GM19328 (cell line): ENCODE measurements at regions not wholly inside any gene's neighbourhood (a gene's known extent, or its start where the extent isn't known, plus 50 kb on each side); places are given as distances from the start of the nearest gene placed in this dataset.
"Not testable (repeated sequence)": the region's sequence is repeated elsewhere in the genome, so short reads cannot be mapped to it uniquely, and the experiment has no call there.

Experiments used
- ATAC-seq: cut with Tn5 transposase; IDR thresholded peaks from one replicate; pipeline ENCODE4 v1.9.1; 2021; ENCODE audit warnings: mild to moderate bottlenecking, moderate library complexity; ENCODE audit not compliant: unreplicated experiment

DNA sequence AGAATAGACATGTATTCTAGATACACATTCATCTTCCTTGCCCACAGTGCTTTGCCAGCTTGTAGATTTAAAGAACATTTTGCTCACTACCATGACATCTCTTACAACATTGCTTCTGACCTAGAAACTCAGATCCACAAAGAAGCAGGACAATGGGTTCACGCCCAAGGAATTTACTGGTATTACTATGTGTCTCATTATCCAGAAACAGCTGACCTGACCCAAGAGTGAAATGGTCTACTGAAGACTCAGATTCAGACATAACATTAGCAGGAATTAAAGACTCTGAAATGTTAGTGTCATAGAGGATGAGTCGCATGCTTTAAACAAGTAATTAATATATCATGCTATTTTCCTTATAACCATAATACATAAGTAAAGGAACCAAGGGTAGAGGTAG, 731.4 kb downstream of the GALC start:
- ATAC-seq = no peak

DNA sequence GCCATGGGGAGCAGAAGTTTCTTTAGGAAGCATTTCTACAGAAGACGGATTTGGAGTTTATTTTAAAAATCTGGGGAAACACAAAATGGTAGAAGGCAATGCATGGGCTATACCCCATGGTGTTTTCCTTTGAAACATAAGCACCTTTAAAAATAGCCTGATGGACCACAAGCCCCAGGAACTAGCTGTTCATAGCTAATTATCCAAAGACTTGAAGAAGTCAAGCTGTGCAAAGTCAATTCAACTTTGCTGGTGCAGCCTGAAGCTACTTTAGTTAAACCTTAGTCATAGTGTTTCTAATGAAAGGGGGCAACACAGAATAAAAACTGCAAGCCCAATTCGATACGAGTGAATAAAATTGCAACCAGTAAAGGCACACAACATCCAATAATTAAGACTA, 732.5 kb downstream of the GALC start:
- ATAC-seq = no peak

GRCh38 chr14:87257421-87257820, 735.6 kb downstream of the GALC start:
- no peak for ATAC-seq

DNA sequence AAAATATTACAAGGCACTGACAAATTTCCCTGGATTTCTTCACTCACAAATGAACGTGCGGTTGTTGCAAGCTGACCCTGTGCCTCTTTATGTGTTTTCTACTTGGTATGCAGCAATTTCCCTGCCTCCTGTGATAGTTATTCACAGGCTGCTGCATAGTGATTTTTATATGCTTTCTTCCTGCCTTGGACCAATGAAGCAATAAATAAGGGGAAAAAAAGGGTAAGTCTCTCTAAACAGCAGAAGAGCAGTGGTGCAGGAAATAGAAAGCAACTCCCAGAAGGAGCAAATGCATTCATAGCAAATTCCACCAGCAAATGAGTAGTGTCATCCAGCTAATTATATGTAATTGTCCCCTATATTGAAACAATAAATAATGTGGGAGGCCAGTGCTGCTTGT, 737.9 kb downstream of the GALC start:
- no peak for ATAC-seq

- ATAC-seq = no peak
Observed at GRCh38 chr14:87254331-87254874, 738.6 kb downstream of the GALC start.

DNA sequence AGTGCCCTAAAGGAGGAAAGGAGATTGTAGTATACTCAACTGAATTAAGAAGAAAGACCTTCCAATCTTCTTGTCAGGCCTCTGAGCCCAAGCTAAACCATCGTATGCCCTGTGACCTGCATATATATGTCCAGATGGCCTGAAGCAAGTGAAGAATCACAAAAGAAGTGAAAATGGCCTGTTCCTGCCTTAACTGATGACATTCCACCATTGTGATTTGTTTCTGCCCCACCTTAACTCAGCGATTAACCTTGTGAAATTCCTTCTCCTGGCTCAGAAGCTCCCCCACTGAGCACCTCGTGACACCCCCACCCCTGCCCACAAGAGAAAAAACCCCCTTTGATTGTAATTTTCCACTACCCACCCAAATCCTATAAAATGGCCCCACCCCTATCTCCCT, 739.2 kb downstream of the GALC start:
- ATAC-seq = not testable (repeated sequence)

GRCh38 chr14:87252103-87252502, 740.9 kb downstream of the GALC start:
- ATAC-seq = no peak

DNA sequence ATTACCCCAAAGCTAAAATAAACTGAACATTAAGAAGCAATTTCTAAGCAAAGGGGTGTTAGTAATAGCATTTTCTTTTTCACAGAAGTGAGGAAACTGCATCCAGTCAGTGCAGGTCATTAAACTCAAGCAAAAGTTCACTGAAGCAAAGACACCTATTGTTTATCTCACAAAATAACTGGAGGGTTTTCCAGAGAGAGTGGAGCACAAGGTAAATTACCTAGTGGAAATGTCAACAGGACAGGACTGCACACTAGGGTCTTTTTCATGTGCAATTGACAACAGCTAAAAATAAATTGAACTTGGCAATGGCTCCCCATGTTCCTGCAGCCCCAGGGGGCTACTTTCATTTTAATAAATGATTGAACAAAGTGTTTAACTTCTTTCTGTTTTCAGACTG, 742.0 kb downstream of the GALC start:
- ATAC-seq = no peak

DNA sequence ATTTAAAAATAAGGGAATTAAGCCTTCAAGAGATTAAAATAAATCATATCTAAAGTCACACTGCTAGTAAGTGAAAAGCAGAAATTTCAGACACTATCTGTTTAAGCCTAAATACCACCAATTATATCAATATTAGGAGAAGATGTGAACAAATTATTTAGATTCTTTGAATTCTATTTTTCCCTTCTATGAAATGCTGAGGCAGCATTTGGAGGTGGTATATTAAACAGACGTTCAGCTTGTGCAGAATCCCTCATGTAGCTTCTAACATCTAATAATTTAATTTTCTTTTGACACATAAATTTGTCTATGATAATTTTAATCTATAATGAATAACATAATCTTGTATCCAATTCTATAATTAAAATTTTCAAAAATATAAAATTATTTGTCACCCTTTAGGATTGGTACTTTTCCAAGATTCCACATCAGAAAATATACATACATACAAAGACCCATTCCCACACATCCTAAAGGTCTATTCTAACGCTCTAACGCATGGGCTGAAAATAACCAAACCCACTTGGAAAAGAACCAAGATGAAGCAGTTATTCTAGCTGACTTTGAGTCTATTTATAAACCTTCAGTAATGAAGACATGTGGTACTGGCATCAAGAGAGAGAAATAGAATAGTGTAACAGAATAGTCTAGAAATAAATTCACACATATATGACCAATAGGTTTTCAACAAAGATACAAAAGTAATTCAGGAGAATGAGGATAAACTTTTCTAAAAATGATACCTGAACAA, 751.8 kb downstream of the GALC start:
- ATAC-seq = no peak

GRCh38 chr14:87240319-87240718, 752.7 kb downstream of the GALC start:
- ATAC-seq = not testable (repeated sequence)

DNA sequence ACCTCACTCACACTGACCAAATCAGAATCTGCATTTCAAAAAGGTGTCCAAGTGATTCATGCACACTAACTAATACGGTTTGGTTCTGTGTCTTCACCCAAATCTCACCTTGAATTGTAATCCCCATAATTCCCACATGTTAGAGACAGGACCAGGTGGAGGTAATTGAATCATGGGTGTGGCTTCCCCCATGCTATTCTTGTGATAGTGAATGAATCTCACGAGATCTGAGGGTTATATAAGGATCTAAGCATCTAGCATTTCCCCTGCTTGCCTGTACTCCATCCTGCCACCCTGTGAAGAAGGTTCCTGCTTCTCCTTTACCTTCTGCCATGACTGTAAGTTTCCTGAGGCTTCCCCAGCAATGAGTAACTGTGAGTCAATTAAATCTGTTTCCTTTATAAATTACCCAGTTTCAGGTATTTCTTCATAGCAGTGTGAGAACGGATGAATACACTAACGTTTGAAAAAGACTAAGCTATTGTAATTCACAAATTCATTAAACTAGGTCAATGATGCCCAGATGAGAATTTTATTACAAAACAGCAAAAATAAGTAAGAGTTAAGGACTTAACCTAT, 759.1 kb downstream of the GALC start:
- ATAC-seq = no peak

DNA sequence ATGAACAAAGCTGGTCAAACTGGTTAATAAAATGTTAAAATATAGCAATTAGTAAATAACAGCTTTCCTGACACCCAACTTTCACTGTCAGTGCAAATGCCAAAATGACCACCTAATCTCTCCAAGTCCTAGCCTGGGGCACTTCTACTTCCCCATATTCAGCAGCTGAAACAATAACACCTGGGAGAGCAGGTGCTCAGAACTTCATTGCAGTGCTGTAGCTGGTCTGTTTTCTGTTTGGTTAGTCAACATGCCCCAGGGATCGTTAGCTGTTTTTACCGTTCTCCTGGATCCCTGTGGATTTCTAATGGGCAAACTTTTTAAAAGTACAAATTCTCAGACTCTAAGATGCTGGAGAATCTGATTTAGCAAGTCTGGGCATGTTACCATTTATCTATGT, 759.7 kb downstream of the GALC start:
- ATAC-seq = no peak

- no peak for ATAC-seq
Observed at GRCh38 chr14:87231336-87232026, 761.5 kb downstream of the GALC start.

DNA sequence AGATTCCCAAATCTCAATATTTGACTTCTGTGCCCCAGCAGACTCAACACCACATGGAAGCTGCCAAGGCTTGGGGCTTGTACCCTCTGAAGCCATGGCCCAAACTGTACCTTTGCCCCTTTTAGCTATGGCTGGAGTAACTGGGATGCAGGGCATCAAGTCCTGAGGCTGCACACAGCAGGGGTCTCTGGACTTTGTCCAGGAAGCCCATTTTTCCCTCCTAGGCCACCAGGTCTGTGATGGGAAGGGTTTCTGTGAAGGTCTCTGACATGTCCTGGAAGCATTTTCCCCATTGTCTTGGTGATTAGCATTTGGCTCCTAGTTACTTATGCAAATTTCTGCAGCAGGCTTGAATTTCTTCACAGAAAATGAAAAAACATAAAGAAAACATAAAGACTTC, 762.3 kb downstream of the GALC start:
- no peak for ATAC-seq

GRCh38 chr14:87229131-87229530, 763.9 kb downstream of the GALC start:
- no peak for ATAC-seq

DNA sequence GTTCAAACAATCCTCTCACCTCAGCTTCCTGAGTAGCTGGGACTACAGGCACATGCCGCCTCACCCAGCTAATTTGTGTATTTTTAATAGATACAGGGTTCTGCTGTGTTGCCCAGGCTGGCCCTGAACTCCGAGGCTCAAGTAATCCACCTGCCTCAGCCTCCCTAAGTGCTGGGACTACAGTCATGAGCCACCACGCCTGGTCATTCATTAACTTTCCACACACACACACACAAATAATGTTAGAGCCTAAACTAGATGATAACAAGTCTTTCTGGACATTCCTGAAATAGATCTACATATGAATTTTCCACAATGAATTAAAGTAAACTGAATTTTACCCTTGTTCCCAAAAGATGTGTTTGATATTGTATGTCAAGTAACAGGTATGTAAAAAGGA, 776.0 kb downstream of the GALC start:
- ATAC-seq = no peak

- no peak for ATAC-seq
Observed at GRCh38 chr14:87214558-87214957, 778.4 kb downstream of the GALC start.

GRCh38 chr14:87207756-87208155, 785.2 kb downstream of the GALC start:
- ATAC-seq = no peak

DNA sequence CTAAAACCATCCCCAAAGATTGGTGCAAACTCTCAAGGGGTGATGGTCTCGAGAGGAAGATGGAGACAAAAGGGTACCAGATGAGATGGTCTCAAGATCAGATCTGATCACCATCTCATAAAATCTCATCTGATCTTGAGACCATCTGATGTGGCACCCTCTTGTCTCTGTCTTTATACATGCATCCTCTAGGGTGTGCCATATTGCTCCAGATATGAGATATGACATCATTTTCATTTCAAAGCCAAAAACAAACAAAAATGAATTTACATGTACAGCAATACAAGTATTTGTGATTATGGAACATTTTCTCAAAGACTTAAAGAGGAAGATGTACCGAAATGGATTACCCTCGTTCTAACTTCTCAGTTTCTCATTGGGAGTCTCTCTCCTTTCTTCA, 787.2 kb downstream of the GALC start:
- no peak for ATAC-seq

- no peak for ATAC-seq
Observed at GRCh38 chr14:87203346-87203745, 789.6 kb downstream of the GALC start.

- ATAC-seq = no peak
Observed at GRCh38 chr14:87199381-87199780, 793.6 kb downstream of the GALC start.

GRCh38 chr14:87196436-87196835, 796.5 kb downstream of the GALC start:
- no peak for ATAC-seq
